GM18868 (cell line): ENCODE measurements at regions not wholly inside any gene's neighbourhood (a gene's known extent, or its start where the extent isn't known, plus 50 kb on each side); places are given as distances from the start of the nearest gene placed in this dataset.

ENCODE experiments used
- ATAC-seq: cut with Tn5 transposase; IDR thresholded peaks from one replicate; pipeline ENCODE4 v1.9.1; 2021; ENCODE audit warnings: mild to moderate bottlenecking, moderate library complexity; ENCODE audit not compliant: unreplicated experiment

- ATAC-seq, result no peak
These were observed 167.3 kb downstream of the CDH26 start for GRCh38 chr20:60125513-60125912.

- no peak for ATAC-seq
These were observed 168.8 kb downstream of the CDH26 start for GRCh38 chr20:60126975-60127374.

- ATAC-seq, result no peak
These were observed 173.2 kb downstream of the CDH26 start for GRCh38 chr20:60131375-60131774.

GRCh38 chr20:60132162-60132826 lies 174.1 kb downstream of the CDH26 start:
- no peak for ATAC-seq

- ATAC-seq, result no peak
These were observed 174.8 kb downstream of the CDH26 start for GRCh38 chr20:60132827-60133670.

- no peak for ATAC-seq
These were observed 177.1 kb downstream of the CDH26 start for GRCh38 chr20:60135276-60135675.

GRCh38 chr20:60136645-60137401 lies 178.6 kb downstream of the CDH26 start:
- ATAC-seq, result no peak

- ATAC-seq, result peak; percentile 71
These were observed 179.5 kb downstream of the CDH26 start for GRCh38 chr20:60137657-60138245.

- no peak for ATAC-seq
These were observed 180.3 kb downstream of the CDH26 start for GRCh38 chr20:60138256-60139220.

GRCh38 chr20:60139663-60140446 lies 181.6 kb downstream of the CDH26 start:
- no peak for ATAC-seq

- no peak for ATAC-seq
These were observed 184.4 kb downstream of the CDH26 start for GRCh38 chr20:60142587-60142986.

GRCh38 chr20:60143261-60143842 lies 185.1 kb downstream of the CDH26 start:
- no peak for ATAC-seq

GRCh38 chr20:60144404-60144803 lies 186.2 kb downstream of the CDH26 start:
- ATAC-seq, result no peak

- no peak for ATAC-seq
These were observed 186.8 kb downstream of the CDH26 start for GRCh38 chr20:60144974-60145527.

GRCh38 chr20:60147004-60147403 lies 188.8 kb downstream of the CDH26 start:
- no peak for ATAC-seq

- ATAC-seq, result no peak
These were observed 190.7 kb downstream of the CDH26 start for GRCh38 chr20:60148885-60149284.

- ATAC-seq, result no peak
These were observed 194.6 kb downstream of the CDH26 start for GRCh38 chr20:60152792-60153191.

GRCh38 chr20:60160451-60161145 lies 202.4 kb downstream of the CDH26 start:
- no peak for ATAC-seq
